NCI-H345 treated with DMSO at 0.1 percent for 48 hours (cell line): ENCODE measurements at regions not wholly inside any gene's neighbourhood (a gene's known extent, or its start where the extent isn't known, plus 50 kb on each side); places are given as distances from the start of the nearest gene placed in this dataset.

Source experiments
- DNase-seq: peaks from one replicate; lab custom pipeline; 2025; ENCODE audit not compliant: unreplicated experiment; lab: John Stamatoyannopoulos, UW

DNA sequence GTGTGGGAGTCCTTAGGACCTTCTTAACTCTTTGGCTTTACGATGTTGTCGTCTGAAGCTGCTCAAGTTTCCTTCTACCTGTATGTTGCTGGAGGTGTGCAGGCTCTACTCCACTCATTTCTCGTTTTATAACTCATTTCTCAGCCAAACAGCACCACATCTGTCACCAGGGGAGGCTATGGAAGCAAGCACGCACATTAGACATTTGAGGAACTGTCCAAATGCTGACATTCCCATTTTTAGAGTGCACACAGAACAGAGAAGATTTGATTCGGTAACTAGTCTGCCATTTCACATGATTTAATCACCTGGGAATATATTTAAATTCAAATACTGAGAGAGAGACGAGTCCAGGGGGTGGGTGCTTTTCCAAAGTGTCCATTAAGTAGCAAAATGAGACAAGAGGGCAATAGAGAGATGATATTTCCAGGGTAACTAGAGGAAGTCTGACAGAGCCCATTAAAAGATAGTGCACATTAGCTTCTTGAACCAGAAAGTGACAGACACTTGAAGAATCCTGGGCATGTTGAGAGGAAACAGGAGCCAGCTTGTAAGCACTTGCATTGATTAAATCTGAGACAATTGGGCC lies 793.3 kb downstream of the TDRD15 start:
- DNase-seq: no peak

GRCh38 chr2:21920721-21921120 lies 797.0 kb downstream of the TDRD15 start:
- DNase-seq: no peak

DNA sequence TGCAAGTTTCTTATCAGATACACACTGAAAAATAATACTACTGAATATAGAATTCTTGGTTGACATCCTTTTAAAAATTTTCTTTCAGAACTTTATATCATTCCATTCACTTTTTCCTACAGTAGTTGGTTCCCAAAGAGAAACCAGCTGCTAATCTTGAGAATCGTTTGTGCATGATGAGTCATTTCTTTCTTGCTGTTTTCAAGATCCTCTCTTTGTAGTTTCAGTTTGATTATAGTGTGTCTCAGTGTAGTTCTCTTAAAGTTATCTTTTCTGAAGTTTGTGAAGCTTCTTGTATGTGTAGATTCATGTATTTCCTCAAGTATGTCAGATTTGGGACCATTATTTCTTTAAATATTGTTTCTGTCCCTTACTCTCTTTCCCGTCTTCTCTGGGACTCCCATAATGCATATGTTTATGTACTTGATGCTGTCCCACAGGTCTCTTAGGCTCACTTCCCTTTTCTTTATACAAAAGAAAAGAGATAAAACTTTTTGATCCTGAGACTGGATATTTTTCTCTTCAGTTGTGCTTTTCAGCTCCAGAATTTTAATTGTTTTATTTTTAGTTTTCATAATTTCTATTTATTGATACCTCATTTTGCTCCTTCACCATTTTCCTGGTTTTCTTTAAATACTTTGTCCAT lies 801.0 kb downstream of the TDRD15 start:
- no peak for DNase-seq

- no peak for DNase-seq
Observed at GRCh38 chr2:21928292-21928691, 804.5 kb downstream of the TDRD15 start.

DNA sequence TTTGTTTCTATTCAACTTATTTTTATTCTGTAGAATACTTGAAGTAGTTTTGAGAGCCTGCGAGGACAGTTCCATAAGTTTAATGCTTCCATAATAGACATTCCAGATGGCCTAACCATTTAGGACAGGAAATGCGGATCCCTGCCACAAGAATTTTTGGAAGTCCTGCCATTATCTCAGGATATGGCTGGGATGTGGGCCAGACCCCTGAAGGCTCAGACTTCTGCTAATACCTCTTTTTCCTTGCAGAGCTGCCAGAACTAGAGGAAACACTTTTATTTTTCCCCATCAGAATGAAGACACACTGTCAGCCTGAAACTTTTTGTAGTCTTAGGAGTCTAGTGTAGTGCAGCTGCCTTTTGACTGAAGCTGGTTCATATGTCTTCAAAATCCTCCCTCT lies 806.5 kb downstream of the TDRD15 start:
- DNase-seq: no peak

DNA sequence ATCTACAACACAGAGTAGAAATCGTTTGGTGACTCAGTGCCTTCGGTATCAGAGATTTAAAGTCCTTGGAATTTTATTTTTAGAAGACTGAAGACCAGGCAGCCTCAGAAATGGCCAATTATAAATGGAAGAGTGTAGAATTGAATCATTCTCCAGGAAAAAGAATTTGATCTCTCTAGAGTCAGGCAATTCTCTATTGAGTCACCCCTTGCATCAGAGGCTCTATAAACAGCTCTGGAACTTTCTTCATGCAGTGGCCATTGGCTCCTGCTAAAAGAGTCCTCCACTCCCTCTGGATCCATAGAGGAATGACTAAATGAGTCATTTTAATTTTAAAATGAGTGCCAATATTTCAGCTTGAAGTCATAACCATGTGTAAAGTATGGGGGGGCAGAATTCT lies 816.2 kb downstream of the TDRD15 start:
- no peak for DNase-seq

GRCh38 chr2:21944536-21944935 lies 820.8 kb downstream of the TDRD15 start:
- DNase-seq: no peak

GRCh38 chr2:21945658-21946057 lies 821.9 kb downstream of the TDRD15 start:
- no peak for DNase-seq

GRCh38 chr2:21947046-21947445 lies 823.3 kb downstream of the TDRD15 start:
- DNase-seq: no peak

DNA sequence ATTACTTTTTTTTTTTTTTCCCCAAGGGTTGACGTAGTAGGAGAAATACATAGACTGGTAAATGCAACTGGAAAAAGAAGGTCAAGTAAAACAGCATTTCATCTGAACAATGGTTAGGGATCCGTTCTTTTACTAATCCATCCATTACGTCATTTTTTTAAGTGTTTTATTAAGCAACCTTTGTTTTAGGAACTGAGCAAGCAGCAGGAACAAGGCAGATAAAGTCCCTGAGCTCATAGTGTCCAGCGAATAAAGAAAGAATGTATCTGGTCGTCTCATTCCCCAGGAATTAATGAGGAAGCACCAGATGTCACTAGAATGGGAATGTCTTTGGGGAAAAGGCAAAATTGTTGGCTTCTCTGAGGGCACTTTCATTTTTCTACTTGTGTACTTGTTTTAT lies 842.4 kb downstream of the TDRD15 start:
- no peak for DNase-seq

DNA sequence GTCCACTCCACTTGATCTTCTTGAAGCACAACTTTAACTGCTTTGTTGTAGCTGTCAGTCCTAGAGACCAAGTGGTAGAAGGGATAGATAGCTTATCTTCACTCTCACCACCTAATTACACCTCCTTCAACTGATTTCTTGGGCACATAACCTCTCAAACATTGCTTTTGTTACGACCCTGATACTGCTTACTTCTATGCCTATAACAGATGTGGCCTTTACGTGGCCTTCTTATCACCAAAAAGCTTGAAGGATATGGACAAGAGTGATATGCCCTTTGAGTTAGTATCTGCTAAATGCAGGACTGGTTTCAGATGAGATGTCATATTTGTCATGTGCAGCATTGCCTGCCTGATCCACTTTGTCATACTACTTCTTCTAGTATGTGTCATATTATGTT lies 847.2 kb downstream of the TDRD15 start:
- DNase-seq: no peak

DNA sequence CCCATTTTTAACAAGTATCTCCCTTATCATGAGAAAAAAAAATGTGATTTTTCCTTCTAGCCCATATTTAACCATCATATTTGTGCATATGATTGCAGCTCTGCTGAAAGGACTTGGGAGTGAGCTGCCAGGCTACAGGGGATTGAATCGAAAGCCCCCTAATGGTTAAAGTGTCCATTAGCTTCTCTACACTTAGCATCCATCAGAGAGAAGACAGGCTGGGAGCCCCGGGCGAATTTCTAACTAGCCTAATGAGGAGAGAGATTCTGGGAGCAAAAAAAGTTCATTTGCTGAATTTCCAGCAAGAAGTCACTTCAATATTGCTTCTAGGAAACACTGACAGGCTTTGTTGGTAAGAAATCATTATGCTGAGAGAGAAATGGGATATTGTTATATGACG lies 848.8 kb downstream of the TDRD15 start:
- no peak for DNase-seq

- no peak for DNase-seq
Observed at GRCh38 chr2:21981127-21981526, 857.4 kb downstream of the TDRD15 start.

- no peak for DNase-seq
Observed at GRCh38 chr2:21993002-21993401, 869.2 kb downstream of the TDRD15 start.

GRCh38 chr2:21996339-21996738 lies 872.6 kb downstream of the TDRD15 start:
- no peak for DNase-seq

GRCh38 chr2:21999522-21999921 lies 875.8 kb downstream of the TDRD15 start:
- DNase-seq: no peak

DNA sequence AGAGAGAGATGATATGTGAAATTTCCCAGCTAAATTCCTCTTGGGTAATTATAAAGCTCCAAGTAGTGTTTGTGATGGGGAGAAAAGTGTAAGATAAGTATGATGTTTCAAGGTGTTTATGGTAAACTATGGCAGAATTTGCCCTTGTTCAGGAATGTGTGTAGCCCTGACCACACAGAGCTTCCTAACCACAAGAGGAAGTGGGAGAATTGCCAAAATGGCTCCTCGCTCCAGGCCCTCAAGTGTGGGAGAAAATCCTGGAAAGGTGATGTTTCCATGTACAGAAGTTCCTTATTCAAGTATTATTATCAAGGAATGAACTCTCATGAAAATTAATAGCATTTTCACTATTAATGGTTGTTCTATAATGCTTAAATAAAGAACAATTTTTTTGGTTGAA lies 878.3 kb downstream of the TDRD15 start:
- DNase-seq: no peak

- DNase-seq: no peak
Observed at GRCh38 chr2:22003270-22003669, 879.5 kb downstream of the TDRD15 start.

DNA sequence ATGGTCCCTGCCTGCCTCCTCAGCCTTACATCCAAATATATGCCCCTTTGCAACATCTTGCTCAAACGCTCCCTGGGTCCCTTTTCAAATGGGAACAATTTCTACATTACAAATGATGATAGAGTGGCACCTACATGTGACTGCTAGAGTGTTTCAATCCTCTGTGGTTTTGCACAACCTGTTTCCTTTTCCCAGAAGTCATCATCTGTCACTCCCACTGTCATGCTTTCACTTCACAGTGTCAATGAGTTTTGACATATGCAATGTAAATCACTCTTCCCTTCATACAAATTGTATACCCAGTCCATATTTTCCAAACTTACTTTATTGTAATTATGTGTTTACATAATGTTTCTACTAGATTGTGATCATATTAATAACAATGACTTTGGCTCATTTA lies 887.3 kb downstream of the TDRD15 start:
- DNase-seq: no peak

GRCh38 chr2:22020091-22020742 lies 896.4 kb downstream of the TDRD15 start:
- no peak for DNase-seq

DNA sequence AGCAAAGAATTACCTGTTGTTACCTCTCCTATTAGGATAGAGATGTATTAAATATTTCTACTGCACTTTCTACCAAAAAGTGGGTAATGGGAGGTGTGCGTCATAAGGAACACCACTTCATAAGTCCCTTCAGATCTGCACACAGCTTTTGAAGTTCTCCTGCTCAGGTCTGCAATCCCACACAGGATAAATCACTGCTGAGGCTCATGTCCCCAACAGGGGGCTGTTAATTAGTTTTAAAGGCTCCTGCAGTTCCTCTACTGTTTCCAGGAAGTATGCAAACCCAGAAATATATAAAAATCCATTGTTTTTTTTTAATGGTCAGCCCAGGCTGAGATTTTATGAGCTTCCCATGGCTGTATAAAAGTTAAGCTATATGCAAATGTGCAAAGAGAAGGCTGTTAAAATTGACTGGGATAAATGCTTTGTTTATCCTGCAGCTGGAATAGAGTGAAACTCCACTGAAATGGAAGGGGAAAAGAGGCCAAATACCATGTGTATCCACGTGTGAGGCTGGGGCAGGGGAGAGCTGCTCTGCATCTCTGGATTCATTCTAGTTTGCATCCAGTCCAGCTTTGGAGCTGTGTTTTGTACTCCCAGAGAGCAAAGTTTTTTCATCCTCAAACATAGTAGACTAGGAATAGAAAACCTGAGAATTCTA lies 903.7 kb downstream of the TDRD15 start:
- DNase-seq: no peak

- no peak for DNase-seq
Observed at GRCh38 chr2:22035361-22035830, 911.6 kb downstream of the TDRD15 start.
